Smooth muscle cell (in vitro differentiated cells): ENCODE measurements at regions not wholly inside any gene's neighbourhood (a gene's known extent, or its start where the extent isn't known, plus 50 kb on each side); places are given as distances from the start of the nearest gene placed in this dataset.
A peak's percentile ranks its signal among the peaks of the same experiment; 100 is the strongest.

Source experiments
- DNase-seq: peaks from one replicate; lab custom pipeline; 2025; ENCODE audit not compliant: unreplicated experiment; lab: John Stamatoyannopoulos, UW
- H2AFZ ChIP-seq: fragments of 200-600 bp; sonication (generic); 2 replicates; pipeline ENCODE4 v1.6.0; 2016; ENCODE audit warnings: antibody characterized with exemption, low read depth, mild to moderate bottlenecking
- H3F3A ChIP-seq: fragments of 200-600 bp; sonication (generic); 2 replicates; pipeline ENCODE4 v1.6.0; 2017; ENCODE audit warnings: antibody characterized with exemption, low read depth
- H3K27ac ChIP-seq: fragments of 200-600 bp; sonication (generic); 2 replicates; pipeline ENCODE4 v1.5.1; 2016; ENCODE audit warnings: low read depth, mild to moderate bottlenecking
- H3K27me3 ChIP-seq: fragments of 200-600 bp; sonication (generic); 2 replicates; pipeline ENCODE4 v1.6.1; 2016; ENCODE audit warnings: low read depth, mild to moderate bottlenecking
- H3K36me3 ChIP-seq: fragments of 200-600 bp; sonication (generic); 2 replicates; pipeline ENCODE4 v1.5.1; 2016; ENCODE audit warnings: low read depth
- H3K4me1 ChIP-seq: fragments of 200-600 bp; sonication (generic); 2 replicates; pipeline ENCODE4 v1.5.1; 2016; ENCODE audit warnings: low read depth
- H3K4me2 ChIP-seq: fragments of 200-600 bp; sonication (generic); 2 replicates; pipeline ENCODE4 v1.6.0; 2016; ENCODE audit warnings: mild to moderate bottlenecking
- H3K4me3 ChIP-seq: fragments of 200-600 bp; sonication (generic); 2 replicates; pipeline ENCODE4 v1.5.1; 2016; ENCODE audit warnings: mild to moderate bottlenecking
- H3K79me2 ChIP-seq: fragments of 200-600 bp; sonication (generic); 2 replicates; pipeline ENCODE4 v1.6.0; 2016; ENCODE audit warnings: low read depth, mild to moderate bottlenecking
- H3K9ac ChIP-seq: fragments of 200-600 bp; sonication (generic); 2 replicates; pipeline ENCODE4 v1.6.0; 2016; ENCODE audit warnings: low read depth
- H3K9me3 ChIP-seq: fragments of 200-600 bp; sonication (generic); replicated peaks from 2 replicates; pipeline ENCODE4 v1.5.1; 2016; ENCODE audit warnings: low read depth
- H4K20me1 ChIP-seq: fragments of 200-600 bp; sonication (generic); 2 replicates; pipeline ENCODE4 v1.6.0; 2016; ENCODE audit warnings: low read depth
- CTCF ChIP-seq: fragments of 200-600 bp; sonication (generic); IDR thresholded peaks from 2 replicates; pipeline ENCODE4 v1.5.1; 2017; ENCODE audit warnings: borderline replicate concordance, mild to moderate bottlenecking, antibody characterized with exemption; ENCODE audit not compliant: insufficient read depth, poor library complexity, severe bottlenecking
- WGBS: methylation state at CpG from one replicate; pipeline ENCODE4 v1.1.7; 2016; ENCODE audit warnings: low lambda C conversion rate; 5-methylcytosine and 5-hydroxymethylcytosine counted together

DNA sequence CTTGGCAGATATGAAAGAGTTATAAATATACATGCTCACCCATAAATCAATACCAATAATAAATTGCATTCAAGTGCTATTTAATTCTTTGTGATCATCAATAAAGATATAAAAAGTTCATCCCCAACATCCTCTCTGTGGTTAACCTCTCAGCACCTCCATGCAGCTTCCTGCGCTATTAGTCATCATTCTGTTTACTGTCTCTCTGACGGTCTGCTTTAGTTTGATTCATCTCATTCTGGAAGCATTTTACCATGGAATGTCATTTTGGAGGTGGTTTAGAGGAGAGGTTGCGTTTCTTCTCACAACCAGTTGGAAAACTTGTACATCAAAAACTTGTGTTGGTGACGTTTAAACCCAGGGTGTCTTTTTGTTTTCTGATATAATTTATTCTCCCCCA lies 486.6 kb downstream of the BRINP1 start:
- 32% methylated on average over 4 of the region's 4 CpGs for WGBS
- no peak for DNase-seq
- H3K4me2 ChIP-seq: peak overlapping the region; percentile 30
- TF ChIP-seq CTCF: no peak
- no peaks in the 10 kb centered on the region for H3K36me3 ChIP-seq
- no peaks in the 10 kb centered on the region for H4K20me1 ChIP-seq
- H2AFZ ChIP-seq: no peak overlapping the region
- H3K4me1 ChIP-seq: no peaks in the 10 kb centered on the region
- no peaks in the 10 kb centered on the region for H3F3A ChIP-seq
- H3K79me2 ChIP-seq: no peaks in the 10 kb centered on the region
- no peak overlapping the region for H3K9ac ChIP-seq
- H3K9me3 ChIP-seq: no peaks in the 10 kb centered on the region
- peaks cover 7% of the 10 kb centered on the region for H3K27me3 ChIP-seq
- no peak overlapping the region for H3K4me3 ChIP-seq
- no peak overlapping the region for H3K27ac ChIP-seq

DNA sequence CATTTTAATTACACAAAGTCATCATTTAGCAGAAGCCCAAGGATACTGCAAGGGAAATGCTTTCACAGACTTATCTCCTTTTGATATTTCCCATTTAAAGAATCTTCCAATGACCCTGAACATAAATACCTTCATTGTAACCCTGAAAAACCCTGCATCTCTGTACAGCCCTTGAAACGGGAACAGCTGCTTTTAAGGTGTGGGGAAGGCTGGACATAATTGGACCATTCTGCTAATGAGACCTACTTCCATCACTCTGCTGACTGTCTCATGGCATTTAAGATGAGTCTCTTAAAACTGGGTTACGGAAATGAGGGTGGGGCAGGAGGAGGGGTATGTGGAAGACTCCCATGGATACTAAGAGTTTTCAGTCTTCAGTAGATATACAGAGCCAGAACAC lies 485.8 kb downstream of the BRINP1 start:
- no peak overlapping the region for H3K4me2 ChIP-seq
- H3K9me3 ChIP-seq: no peaks in the 10 kb centered on the region
- H4K20me1 ChIP-seq: no peaks in the 10 kb centered on the region
- H3K27ac ChIP-seq: no peak overlapping the region
- H3K4me3 ChIP-seq: no peak overlapping the region
- WGBS: 74% methylated on average over 2 of the region's 2 CpGs
- H3K27me3 ChIP-seq: peaks cover 7% of the 10 kb centered on the region
- no peaks in the 10 kb centered on the region for H3K36me3 ChIP-seq
- H2AFZ ChIP-seq: no peak overlapping the region
- H3K79me2 ChIP-seq: no peaks in the 10 kb centered on the region
- no peaks in the 10 kb centered on the region for H3K4me1 ChIP-seq
- no peaks in the 10 kb centered on the region for H3F3A ChIP-seq
- H3K9ac ChIP-seq: no peak overlapping the region
- TF ChIP-seq CTCF: no peak
- no peak for DNase-seq

DNA sequence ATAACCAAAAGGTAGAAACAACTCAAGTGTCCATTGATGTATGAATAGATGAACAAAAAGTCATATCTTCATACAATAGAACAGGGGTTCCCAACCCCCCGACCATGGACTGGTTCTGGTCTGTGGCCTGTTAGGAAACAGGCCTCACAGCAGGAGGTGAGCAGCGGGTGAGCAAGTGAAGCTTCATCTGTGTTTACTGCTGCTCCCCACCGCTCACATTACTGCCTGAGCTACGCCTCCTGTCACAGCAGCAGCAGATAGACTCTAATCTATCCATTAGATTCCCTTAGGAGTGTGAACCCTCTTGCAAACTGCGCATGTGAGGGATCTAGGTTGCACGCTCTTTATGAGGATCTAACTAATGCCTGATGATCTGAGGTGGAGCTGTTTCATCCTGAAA lies 478.0 kb downstream of the BRINP1 start:
- Histone ChIP-seq H3K79me2 (no peaks in the 10 kb centered on the region), H3K9ac (no peak overlapping the region), H3K4me1 (no peaks in the 10 kb centered on the region), H3K4me3 (no peak overlapping the region), H3K27ac (no peak overlapping the region), H3K27me3 (no peaks in the 10 kb centered on the region), H3K9me3 (no peaks in the 10 kb centered on the region), H3F3A (no peaks in the 10 kb centered on the region), H4K20me1 (no peaks in the 10 kb centered on the region), H3K36me3 (no peaks in the 10 kb centered on the region), H2AFZ (no peak overlapping the region), H3K4me2 (no peak overlapping the region)
- no peak for DNase-seq
- WGBS: 90% methylated on average over 6 of the region's 6 CpGs
- TF ChIP-seq CTCF: no peak

- DNase-seq: no peak
- Histone ChIP-seq H3K36me3 (no peaks in the 10 kb centered on the region), H3K27me3 (no peaks in the 10 kb centered on the region), H3K9me3 (no peaks in the 10 kb centered on the region), H3F3A (no peaks in the 10 kb centered on the region), H3K9ac (no peak overlapping the region), H3K4me1 (no peaks in the 10 kb centered on the region), H3K4me2 (no peak overlapping the region), H3K27ac (no peak overlapping the region), H2AFZ (no peak overlapping the region), H3K4me3 (no peak overlapping the region), H4K20me1 (no peaks in the 10 kb centered on the region), H3K79me2 (no peaks in the 10 kb centered on the region)
- WGBS: 93% methylated on average over 4 of the region's 4 CpGs
- TF ChIP-seq CTCF: no peak
Observed at GRCh38 chr9:118896324-118897000, 472.8 kb downstream of the BRINP1 start.
